ENCODE measurements at regions not wholly inside any gene's neighbourhood (a gene's known extent, or its start where the extent isn't known, plus 50 kb on each side); places are given as distances from the start of the nearest gene placed in this dataset.

DNA sequence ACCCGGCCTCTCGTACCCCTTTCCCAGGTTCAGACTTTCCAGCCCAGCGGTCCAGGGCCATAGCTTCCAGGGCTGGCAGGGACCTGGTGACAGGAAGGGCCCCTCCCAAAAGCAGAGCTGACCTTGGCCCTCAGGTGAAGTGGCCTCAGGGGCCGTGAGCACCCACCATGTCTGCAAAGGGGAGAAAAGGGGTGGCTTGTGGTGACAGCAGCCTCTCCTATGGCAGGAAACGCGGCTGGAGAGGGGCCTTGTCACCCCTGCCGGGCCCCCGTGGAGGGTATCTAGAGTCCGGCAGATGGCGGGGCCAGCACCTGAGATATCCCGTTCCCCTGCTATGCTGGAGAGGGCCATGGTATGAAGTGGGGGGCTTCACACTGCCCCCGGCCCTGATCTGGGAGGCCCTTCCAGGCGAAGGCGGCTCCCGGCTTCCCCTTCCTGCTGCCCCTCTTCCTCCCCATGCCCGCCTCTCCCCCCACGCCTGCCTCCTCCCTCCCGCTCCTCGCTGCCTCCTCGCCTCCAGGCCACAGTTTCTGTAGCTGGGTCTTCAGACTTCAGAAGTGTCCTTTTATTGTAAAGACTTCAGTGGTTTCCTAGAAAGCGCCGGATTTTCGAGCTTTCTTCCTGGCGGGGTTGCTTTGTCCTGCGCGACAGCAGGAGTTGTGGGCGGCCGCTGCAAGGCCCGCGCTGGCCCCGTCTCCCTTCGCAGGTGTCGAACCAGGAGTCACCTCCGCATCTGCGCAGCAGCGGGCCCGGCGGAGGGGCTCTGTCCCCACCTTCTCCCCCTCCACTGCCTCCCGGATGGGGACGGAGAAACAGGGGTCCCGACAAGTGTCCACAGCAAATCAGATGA lies 240.5 kb upstream of the MYT1L start:
- DNase-seq: no peak

DNA sequence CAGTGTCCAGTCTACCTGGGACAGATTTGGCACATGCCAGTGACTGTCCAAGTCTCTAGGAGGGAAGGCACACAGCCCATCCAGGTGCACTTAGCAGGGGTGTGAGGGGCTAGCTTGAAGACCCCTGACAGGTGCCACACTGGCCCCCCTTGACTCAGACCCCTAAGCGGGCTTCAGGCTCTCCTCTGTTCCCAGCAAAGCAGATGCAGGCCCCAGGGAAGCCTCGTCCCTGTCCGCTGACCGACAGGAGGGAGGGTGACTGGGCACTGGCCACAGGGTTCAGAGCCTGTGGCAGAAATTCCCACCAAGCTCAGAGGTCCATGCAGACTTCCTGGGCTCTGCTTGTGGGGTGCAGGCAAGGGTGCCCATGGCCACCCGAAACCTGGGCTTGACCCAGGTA lies 239.8 kb upstream of the MYT1L start:
- DNase-seq: no peak

DNA sequence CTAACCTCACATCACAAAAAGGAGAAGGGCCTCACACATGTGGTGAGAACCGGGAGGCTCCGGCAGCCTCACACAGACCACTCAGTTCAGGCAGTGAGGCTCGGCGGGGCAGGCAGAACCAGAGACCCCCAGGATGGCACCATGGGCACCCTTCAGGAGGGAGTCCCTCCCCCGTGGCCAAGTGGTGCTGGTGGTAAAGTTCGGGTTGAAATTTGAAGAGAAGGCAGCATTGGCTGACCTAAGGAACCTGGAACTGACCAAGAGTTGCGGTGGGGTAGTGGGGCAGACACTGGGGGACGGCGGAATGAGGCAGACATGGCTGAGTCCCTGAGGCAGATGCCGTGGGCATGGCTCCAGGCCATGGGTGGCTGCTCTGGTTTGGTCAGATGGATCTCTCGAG lies 239.3 kb upstream of the MYT1L start:
- DNase-seq: no peak

DNA sequence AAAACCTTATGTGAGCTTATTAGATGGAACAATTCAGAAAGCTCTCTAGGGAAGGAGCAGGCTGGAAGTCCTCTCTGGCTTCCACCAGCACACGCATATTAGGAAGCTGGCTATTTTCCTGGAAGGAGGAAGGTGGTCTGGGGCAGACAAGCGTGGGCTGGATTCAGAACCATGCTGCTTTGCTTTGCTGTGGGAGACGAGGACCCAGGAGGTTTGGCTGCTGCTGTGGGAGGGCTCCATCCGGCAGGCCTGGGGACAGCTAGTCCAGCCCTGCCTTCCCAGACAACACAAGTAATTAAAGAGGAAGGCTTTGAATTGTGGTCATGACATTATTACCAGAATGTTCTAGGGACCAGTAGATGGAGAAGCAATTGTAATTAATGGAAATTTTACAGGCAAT lies 238.8 kb upstream of the MYT1L start:
- no peak for DNase-seq

DNA sequence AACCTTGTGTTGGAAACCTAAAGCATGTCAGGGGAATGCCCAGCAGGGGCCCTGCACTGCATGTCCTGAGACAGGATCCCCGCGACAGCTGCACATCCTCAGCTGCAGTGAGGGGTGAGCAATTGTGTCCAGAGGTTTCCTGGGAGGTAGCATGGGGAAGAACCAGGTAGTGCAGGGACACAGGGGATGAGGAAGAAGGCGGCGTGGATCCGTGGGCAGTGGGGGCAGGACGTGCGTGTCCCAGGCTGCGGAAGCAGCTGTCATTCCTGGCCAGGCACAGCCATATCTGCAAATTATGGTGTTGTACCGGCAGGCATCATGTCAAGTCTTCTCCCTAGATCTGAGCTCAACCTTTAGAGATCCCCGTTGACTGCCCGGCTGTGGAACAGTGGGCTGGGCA lies 238.2 kb upstream of the MYT1L start:
- no peak for DNase-seq

DNA sequence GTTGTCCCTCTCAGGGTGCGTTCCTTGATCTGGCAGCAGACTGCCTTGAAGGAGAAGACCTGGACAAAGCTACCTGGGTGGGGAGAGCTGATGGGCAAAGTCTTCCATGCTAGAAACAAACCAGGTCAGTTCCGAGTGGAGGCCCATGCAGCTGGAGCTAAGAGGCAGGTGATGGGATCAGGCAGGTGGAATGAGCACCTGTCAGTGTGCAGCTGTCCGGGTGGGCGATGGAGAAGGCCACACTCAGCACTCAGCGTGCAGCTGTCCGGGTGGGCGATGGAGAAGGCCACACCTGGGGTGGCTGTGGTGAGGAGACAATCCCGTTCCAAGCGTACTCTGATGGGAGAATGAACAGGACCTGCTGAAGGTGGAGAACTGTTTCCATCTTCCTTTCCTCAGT lies 237.3 kb upstream of the MYT1L start:
- DNase-seq: no peak

DNA sequence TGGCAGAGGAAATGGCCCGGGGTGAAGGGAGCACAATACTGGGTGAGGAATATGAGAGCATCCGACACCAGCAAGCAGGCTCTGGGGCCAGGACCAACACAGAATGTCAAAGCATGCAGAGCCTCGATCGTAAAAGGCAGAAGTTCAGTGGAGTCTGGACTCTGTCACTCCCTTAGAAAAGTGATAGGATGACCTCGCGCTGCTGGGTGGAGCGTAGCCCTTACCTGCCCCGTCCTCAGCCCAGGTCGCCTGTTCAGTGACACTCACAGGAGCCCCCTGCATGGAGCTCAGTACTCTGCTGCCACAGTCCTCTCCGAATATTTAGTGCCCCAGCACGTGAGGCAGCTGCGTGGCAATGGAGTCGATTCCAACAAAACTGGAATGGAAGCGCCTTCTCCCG lies 236.7 kb upstream of the MYT1L start:
- no peak for DNase-seq

DNA sequence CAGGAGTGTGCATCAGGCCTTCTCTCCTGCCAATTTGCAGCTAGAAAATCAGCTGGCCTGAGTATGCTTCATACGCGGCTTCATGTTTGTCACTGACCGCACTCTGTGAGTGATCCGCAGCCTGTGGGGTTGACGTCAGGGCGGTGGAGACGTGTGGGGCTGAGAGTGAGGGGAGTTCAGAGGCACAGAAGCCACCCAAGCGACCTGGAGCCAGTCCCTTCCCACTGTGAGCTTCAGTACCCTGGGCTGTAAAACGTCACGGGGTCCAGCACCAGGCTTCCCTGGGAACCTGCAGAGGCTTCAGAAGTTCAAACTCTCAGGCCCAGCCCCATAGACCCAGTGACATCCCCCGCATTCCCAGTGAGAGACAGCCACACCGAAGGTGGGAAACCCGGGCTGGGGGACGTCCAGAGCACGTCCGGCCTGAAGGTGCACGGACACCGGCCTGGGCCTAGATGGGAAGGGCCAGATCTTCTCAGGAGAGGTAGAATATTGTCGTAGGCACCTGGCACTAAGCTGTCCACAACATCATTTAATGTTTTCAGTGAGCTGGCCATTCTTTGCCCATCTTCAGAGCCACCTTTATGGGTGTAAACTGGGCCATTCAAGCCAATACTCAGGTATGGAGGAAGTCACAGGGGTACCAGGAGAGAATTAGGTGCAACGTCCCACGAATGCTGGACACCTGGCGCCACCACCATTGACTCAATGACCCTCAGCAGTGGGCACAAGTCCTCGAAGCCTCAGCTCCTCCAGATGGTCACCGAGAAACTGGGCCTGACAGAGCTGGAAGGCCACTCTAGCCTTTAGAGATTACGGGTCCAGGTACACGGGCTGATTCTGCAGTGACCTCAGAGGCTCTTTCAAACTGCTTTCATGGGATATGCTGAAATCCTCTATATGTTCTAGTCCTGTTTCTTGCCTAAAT lies 235.6 kb upstream of the MYT1L start:
- DNase-seq: no peak

DNA sequence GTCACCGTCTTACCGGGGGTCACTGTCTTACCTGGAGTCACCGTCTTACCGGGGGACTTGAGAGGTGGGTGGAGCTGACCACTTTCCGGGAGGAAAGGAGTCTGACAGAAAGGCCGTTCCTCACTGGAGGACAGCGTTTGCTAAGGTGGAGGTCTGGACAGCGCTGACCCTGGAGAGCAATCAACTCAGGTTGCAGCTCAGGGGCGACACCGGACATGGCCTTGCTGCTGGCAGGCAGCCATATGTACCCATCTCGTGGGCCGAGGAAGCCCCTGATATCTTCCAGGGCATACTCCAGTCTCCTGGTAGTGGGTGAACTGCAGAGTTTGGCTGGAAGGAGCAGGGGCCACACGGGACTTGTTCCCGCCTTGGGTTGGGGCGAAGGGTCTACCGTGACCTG lies 234.6 kb upstream of the MYT1L start:
- DNase-seq: no peak

DNA sequence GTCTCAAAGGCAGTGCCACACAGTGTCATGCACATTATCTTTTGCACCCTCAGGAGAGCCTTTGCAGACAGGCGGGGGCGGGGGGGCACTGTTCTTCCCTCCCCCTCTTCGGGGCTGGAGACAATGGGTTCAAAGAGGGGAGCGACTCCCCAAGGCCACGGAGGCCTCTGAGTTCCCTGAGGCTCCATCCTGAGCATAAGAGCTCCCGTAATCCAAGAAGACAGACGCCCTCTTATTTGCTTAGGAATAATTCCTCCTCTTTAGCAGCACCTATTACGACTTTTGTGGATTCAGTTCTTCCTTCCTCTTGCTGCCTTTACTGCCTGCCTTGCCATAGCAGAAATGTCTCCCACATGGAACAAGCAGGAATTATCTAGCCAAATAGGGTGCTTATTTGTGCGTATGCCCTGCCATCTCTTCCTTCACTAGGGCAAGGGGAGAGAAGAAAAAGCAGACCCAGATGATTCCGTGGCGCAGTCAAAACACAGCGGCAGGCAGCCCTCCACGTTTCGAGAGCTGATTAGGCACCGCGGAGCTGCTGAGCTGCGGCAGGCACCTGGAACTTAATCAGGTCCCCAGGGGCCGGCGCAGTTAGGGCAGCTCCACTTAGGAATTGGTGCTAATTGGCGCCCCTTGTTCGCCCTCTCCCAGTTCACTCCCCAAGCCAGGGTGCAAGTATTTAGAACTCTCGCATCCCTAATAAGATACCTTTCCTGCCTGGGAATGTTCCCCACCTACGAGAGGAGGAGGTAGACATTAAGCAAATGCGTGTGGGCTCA lies 233.4 kb upstream of the MYT1L start:
- DNase-seq: no peak

DNA sequence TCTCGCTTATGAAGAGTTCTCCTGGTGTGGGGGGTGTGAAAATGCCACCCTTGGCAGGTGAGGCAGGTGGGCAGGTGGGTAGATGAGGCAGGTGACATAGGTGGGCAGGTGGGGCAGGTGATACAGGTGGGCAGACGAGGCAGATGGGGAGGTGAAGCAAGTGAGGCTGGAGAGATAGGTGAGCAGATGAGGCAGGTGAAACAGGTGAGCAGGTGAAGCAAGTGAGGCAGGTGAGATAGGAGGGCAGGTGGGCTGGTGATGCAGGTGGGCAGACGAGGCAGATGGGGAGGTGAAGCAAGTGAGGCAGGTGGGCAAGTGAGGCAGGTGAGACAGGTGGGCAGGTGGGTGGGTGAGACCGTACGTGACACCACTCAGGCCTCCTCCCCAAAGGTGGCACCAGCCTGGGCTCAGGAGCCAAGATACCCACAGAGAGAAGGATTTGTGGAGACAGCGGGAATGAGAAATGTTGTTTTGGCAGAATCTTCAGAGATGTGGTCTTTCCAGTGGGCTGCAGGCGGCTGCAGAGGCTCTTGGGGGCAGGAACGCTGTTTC lies 232.3 kb upstream of the MYT1L start:
- DNase-seq: no peak

DNA sequence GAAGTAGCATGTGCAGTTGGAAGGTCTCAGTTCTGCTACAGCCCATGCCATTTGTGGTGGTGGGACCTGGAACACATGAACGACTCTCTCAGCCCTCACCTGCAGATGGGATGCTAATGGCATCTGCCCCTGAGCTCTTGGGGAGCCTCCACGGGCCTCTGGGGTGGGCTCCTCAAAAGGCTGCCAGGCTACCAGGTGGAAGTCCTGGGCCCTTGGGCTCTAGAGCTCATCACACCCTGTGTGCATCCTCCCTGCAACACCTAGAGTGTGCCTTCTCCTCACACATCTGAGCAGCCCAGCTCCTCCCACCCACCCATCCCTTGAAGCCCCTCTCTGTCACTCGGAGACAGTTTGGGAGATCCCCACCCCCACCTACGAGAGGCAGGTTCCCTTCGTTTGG lies 231.8 kb upstream of the MYT1L start:
- DNase-seq: no peak

DNA sequence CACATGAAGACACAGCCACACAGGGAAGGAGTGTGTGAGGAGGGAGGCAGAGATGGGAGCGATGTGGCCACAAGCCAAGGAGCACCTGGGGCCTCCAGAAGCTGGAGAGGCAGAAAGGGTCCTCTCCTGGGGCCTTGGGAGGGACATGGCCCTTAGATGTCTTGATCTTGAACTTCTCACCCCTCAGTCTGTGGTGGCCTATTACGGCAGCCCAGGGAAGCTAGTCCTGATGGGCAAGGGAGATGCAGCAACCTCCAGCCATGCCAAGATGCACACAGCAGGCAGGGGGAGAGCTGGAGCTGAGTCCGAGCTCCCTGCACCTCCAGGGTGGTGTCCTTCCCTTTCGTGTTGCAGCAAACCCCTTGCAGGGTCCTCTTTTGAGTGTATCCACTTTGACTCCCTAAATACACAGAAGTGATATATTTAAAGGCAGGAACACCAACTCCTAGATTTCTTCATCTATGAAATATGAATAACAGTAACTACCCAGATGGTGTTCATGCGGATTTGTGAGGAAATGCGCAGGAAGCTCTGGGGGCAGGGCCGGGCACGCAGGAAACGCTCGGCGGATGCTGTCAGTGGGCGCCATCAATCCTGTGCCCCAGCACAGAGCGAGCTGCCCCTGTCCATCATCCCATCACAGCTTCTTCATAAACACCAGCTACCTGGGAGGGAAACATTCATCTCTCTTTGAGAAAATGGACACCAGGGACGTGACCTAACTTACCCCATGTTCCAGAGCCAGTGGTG lies 230.4 kb upstream of the MYT1L start:
- no peak for DNase-seq

DNA sequence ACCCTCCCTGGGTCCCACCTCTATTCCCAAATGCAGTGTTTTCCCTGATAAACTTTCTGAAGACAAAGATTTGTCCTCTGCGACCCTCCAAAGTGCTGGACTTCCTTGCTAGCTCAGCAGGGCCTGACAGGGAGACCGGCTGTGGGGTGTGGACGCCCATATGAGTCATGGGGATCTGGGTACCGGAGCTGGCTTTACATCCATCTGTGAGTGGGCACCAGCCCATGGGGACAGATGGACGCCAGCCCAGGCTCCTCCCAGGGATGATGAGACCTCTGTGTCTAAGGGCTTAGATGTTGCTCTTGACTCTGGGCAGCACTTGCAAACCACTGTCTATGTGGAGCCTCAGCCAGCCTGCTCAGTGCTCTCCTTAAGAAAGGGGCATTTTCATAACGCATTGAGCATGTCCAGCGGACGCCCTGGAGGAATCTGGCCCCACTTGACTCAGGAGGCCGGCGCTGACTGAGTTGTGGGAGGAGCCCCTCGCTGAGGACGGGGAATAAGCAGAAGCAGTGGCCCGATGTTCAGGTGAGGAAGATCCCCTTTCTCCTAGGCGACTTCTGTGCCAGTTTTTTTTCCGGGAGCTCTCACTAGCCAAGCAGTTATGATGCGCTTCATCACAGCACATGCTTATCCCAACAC lies 229.4 kb upstream of the MYT1L start:
- no peak for DNase-seq

DNA sequence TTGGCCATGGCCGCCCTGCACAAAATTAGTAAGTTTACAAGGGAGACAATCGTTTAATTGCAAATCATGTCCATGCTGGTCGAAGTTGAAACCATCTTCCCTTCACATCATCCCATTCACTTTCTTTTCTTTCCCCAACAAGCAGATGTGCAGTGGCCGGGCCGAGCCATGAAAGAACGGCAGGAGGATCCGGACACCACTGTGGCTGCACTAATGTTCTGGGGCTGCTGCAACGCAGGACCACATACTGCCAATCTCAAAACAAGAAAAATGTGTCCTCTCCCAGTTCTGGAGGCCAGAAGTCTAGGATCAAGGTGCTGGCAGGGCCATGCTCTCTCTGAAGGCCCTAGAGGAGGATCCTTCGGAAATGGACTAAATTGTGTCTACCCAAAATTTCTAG lies 227.4 kb upstream of the MYT1L start:
- DNase-seq: no peak

DNA sequence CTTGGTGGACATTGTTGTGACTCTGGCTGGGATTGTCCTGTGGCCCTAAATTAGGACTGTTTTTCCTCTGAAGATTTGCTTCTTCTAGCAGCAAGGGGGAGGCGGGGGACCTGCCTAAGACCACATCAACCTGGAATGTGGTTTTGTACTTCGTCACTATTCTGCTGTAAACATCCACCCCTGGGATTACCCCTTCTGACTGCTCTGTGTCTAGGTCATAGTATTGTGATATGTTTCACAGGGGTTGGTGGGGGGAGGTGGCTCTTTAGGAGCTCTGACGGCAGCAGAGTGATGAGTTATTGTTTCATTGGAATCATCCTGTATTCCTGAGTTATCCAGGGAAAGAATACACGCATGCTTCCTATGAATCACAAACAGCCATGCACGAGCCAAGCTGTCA lies 226.4 kb upstream of the MYT1L start:
- DNase-seq: no peak

DNA sequence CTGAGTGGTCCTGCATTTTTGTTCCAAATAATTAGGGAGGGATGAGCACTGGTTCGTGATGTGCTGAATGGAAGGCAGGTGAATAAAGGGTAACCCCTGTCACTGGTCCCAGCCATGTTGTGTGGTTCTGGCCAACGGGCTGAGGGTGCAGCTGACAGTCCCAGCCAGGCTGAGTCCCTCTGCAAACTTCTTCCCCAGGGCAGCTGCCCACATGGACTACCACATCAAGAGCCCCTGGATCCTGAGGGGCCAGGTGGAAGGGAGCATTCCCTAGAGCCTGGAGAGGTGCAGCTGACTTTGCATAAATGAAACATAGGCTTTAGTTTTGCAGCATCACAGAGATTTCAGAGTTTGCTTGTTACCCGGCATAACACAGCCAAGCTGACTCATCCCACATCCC lies 219.8 kb upstream of the MYT1L start:
- no peak for DNase-seq

DNA sequence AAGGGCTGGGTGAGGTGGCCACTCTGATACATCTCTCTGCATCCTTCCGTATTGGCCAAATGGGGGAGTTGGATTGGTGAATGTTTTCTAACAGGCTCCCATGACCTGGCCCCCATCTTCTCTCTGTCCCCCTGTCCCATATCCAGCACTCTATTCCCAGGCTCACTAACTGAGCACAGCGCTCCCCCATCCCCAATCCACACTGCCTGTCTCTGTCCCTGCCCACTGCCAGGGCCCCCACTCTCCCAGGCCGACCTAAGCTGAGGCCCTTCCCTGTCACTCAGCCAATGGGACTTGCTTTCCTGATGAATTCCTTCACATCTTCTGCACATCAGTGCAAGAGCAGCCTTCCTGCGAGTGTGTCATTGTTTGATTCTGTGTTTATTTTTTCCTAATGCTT lies 216.8 kb upstream of the MYT1L start:
- DNase-seq: no peak

DNA sequence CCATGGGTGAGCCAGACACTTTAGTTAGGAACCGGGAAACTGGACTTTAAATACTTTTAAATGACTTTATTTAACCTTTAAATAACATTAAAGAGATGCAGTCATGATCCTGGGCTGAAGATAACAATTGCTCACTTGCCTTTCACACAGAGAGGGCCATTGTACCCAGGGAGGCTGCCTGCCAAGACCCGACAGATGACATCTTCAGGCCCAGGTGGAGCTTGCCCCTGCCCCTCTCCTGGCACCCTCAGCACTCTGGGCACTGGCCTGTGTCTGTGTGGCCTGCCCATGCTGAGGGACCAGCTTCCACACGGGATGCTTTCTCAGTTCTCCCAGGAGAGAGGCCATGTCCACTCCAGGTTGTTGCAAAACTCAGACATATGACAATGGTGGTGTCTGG lies 216.4 kb upstream of the MYT1L start:
- no peak for DNase-seq

DNA sequence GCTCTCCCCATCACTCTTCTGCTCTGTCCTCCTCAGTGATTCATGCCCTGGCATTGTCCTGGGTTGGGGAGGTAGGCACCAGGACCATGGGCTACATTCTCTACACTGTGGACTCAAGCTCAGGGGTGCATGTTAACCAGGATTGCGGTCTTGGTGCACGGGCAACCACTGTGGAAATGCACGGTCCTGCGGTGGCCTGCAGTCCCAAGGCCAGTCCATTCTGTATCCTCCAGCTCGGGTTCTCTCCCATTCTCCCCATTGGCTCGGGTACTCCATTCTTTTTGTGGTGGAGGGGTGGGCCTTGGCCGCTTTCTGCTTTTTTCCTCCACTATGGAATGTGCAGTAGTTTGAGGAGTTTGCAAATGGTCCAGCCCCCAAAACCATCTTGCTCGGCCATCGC lies 215.0 kb upstream of the MYT1L start:
- no peak for DNase-seq
